ENCODE measurements at regions not wholly inside any gene's neighbourhood (a gene's known extent, or its start where the extent isn't known, plus 50 kb on each side); places are given as distances from the start of the nearest gene placed in this dataset.

DNA sequence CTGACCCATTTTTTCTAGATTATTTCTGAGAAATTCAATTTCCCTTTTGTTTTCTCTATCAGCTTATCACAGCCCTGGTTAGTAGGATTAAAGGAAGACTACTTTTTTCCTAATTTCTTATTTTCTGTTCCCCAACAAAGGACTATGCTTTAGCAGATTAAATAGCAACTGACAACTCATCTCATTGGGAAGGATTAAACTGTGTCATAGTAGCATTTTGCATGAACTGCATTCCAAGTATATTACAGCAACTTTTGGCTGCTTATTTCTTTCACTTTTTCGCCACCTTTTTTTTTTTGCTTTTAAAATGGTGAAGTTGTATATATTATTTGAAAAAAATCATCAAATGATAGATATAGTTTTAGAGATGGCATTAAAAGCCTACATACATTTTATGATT is 570.3 kb downstream of the FBXO15 start:
- TF ChIP-seq BACH2 (CRISPR knock-in tag; IDR thresholded peaks at IDR 0.05; ENCODE audit: borderline replicate concordance), result no peak
- TF ChIP-seq PPARA (CRISPR knock-in tag; IDR thresholded peaks at IDR 0.05; ENCODE audit: borderline replicate concordance), result no peak
- no peak for TF ChIP-seq RARB (CRISPR knock-in tag; IDR thresholded peaks at IDR 0.05)
- TF ChIP-seq ARNTL (CRISPR knock-in tag; IDR thresholded peaks at IDR 0.05; ENCODE audit: borderline replicate concordance, low read depth), result no peak
- TF ChIP-seq PATZ1 (CRISPR knock-in tag; IDR thresholded peaks at IDR 0.05; ENCODE audit: borderline replicate concordance), result no peak
- no peak for TF ChIP-seq ZFP30 (CRISPR knock-in tag; IDR thresholded peaks at IDR 0.05)
- TF ChIP-seq, protein P1, sequence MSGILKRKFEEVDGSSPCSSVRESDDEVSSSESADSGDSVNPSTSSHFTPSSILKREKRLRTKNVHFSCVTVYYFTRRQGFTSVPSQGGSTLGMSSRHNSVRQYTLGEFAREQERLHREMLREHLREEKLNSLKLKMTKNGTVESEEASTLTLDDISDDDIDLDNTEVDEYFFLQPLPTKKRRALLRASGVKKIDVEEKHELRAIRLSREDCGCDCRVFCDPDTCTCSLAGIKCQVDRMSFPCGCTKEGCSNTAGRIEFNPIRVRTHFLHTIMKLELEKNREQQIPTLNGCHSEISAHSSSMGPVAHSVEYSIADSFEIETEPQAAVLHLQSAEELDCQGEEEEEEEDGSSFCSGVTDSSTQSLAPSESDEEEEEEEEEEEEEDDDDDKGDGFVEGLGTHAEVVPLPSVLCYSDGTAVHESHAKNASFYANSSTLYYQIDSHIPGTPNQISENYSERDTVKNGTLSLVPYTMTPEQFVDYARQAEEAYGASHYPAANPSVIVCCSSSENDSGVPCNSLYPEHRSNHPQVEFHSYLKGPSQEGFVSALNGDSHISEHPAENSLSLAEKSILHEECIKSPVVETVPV (CRISPR knock-in tag; IDR thresholded peaks at IDR 0.05), result no peak
- TF ChIP-seq TCF4 (CRISPR knock-in tag; IDR thresholded peaks at IDR 0.05; ENCODE audit: borderline replicate concordance), result no peak
